ENCODE measurements at regions not wholly inside any gene's neighbourhood (a gene's known extent, or its start where the extent isn't known, plus 50 kb on each side); places are given as distances from the start of the nearest gene placed in this dataset.

DNA sequence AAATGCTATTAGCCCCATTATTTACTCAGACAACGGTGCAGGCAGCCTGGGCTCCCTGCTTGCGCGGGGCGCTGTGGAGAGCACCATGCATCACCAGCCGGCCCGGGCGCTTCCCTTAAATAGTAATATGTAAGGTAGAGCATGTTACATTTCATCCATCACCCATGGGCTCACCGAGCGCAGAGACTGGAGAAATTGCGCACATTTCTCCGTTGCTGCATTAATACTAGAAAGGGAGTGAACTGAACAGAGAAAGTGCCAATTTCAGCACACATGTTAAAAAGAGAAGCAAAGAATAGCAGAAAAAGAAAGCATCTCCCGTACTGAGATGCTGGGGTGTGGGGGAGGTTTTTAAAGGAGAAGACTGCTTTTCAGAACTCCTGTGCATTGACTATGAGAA lies 400.3 kb downstream of the ZSWIM6 start:
- TF ChIP-seq, protein P1, sequence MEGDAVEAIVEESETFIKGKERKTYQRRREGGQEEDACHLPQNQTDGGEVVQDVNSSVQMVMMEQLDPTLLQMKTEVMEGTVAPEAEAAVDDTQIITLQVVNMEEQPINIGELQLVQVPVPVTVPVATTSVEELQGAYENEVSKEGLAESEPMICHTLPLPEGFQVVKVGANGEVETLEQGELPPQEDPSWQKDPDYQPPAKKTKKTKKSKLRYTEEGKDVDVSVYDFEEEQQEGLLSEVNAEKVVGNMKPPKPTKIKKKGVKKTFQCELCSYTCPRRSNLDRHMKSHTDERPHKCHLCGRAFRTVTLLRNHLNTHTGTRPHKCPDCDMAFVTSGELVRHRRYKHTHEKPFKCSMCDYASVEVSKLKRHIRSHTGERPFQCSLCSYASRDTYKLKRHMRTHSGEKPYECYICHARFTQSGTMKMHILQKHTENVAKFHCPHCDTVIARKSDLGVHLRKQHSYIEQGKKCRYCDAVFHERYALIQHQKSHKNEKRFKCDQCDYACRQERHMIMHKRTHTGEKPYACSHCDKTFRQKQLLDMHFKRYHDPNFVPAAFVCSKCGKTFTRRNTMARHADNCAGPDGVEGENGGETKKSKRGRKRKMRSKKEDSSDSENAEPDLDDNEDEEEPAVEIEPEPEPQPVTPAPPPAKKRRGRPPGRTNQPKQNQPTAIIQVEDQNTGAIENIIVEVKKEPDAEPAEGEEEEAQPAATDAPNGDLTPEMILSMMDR (IDR thresholded peaks at IDR 0.05; ENCODE audit: borderline replicate concordance, extremely low read depth, low read length, poor library complexity, severe bottlenecking), result no peak
- no peak for TF ChIP-seq EZH2 (IDR thresholded peaks at IDR 0.05; ENCODE audit: borderline replicate concordance, low read depth, low read length, severe bottlenecking)
